HuH-7 (cell line): ENCODE measurements at regions not wholly inside any gene's neighbourhood (a gene's known extent, or its start where the extent isn't known, plus 50 kb on each side); places are given as distances from the start of the nearest gene placed in this dataset.

Source experiments
- DNase-seq: peaks from one replicate; pipeline ENCODE4 v3.0.0; 2011; ENCODE audit warnings: low spot score

GRCh38 chr7:26513948-26514347 is 222.3 kb downstream of the SNX10 start:
- DNase-seq, result no peak

GRCh38 chr7:26514633-26515032 is 223.0 kb downstream of the SNX10 start:
- DNase-seq, result no peak

GRCh38 chr7:26515314-26515842 is 223.7 kb downstream of the SNX10 start:
- DNase-seq, result no peak

GRCh38 chr7:26520483-26520882 is 228.8 kb downstream of the SNX10 start:
- no peak for DNase-seq

- DNase-seq, result no peak
Measured at GRCh38 chr7:26522633-26523032, 231.0 kb downstream of the SNX10 start.

GRCh38 chr7:26525398-26526264 is 234.0 kb downstream of the SNX10 start:
- DNase-seq, result no peak

- DNase-seq, result no peak
Measured at GRCh38 chr7:26526265-26526587, 234.6 kb downstream of the SNX10 start.

GRCh38 chr7:26531926-26532325 is 240.3 kb downstream of the SNX10 start:
- no peak for DNase-seq

GRCh38 chr7:26532471-26532870 is 240.8 kb downstream of the SNX10 start:
- no peak for DNase-seq

- DNase-seq, result no peak
Measured at GRCh38 chr7:26533217-26533616, 241.6 kb downstream of the SNX10 start.

- no peak for DNase-seq
Measured at GRCh38 chr7:26534649-26535482, 243.2 kb downstream of the SNX10 start.

- DNase-seq, result no peak
Measured at GRCh38 chr7:26535483-26536007, 243.9 kb downstream of the SNX10 start.

- no peak for DNase-seq
Measured at GRCh38 chr7:26538216-26538615, 246.6 kb downstream of the SNX10 start.

GRCh38 chr7:26538689-26539088 is 247.0 kb downstream of the SNX10 start:
- DNase-seq, result no peak

GRCh38 chr7:26543340-26543739 is 251.7 kb downstream of the SNX10 start:
- DNase-seq, result no peak

- no peak for DNase-seq
Measured at GRCh38 chr7:26543951-26544350, 252.3 kb downstream of the SNX10 start.

- DNase-seq, result no peak
Measured at GRCh38 chr7:26546508-26547053, 254.9 kb downstream of the SNX10 start.

- DNase-seq, result no peak
Measured at GRCh38 chr7:26547156-26547555, 255.5 kb downstream of the SNX10 start.

- DNase-seq, result no peak
Measured at GRCh38 chr7:26549281-26549944, 257.8 kb downstream of the SNX10 start.

- no peak for DNase-seq
Measured at GRCh38 chr7:26550492-26550891, 258.8 kb downstream of the SNX10 start.

GRCh38 chr7:26551740-26552139 is 260.1 kb downstream of the SNX10 start:
- no peak for DNase-seq

- no peak for DNase-seq
Measured at GRCh38 chr7:26553128-26553527, 261.5 kb downstream of the SNX10 start.
